Hematopoietic multipotent progenitor cell treated with erythropoietin and hydrocortisone succinate and interleukin-3 and kit ligand, for 8 days (in vitro differentiated cells): ENCODE measurements at regions not wholly inside any gene's neighbourhood (a gene's known extent, or its start where the extent isn't known, plus 50 kb on each side); places are given as distances from the start of the nearest gene placed in this dataset.
A peak's percentile ranks its signal among the peaks of the same experiment; 100 is the strongest.
"Not testable (repeated sequence)": the region's sequence is repeated elsewhere in the genome, so short reads cannot be mapped to it uniquely, and the experiment has no call there.

ENCODE experiments used
- DNase-seq: peaks from one replicate; pipeline ENCODE4 v3.0.0-alpha.2; 2015

DNA sequence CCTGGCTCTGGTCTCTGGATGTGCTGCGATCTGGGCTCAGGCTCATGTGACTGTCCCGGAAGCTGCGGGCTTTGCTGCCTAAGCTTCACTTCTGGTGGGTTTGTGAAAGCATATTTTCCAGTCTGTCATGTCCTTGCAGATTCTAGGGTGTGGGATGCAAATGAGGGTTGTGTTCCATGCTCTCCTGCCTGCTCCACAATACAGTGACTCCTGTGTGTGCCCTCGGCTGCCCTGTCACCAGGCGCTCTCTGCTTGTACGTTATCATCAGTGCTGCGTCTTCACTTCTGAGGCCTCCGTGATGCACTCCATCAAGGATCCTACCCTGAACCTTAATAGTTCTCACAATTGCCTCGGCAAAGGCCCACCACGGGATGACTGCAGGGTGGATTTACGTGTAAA is 84.2 kb downstream of the TTLL2 start:
- DNase-seq: no peak

DNA sequence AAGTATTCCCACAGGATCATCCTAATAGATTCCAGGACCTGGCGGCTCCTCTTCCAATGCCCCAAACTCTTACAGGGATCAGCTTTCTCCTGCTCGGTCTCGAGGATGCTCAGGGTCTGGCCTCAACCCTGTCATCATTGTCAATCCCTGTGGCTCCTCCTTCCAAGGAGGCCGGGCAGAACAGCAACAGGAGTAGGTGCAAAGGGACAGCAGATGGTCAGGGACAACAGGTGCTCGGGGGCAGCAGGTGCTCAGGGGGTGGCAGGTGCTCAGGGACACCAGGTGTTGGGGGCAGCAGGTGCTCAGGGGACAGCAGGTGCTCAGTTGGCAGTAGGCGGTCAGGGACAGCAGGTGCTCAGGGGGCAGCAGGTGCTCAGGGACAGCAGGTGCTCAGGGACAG is 84.8 kb downstream of the TTLL2 start:
- no peak for DNase-seq

DNA sequence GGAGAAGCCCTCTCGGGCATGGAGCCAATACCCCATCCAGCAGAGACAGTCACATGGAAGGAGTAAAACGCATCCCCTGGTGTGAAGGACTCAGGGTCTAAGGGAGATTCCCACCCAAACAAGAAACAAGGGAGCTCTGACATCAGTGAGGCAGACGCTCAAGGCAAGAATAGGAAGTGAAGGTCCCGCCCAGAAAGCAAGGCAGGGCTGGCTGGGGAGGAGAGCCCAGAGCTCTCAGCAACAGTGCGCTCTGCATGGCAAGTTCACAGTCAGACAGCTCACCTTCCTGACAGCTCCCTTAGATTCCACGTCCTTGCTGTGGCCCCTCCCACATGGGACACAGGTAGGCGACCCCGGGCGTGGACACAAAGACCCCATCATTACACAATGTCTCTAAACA is 85.6 kb downstream of the TTLL2 start:
- no peak for DNase-seq

DNA sequence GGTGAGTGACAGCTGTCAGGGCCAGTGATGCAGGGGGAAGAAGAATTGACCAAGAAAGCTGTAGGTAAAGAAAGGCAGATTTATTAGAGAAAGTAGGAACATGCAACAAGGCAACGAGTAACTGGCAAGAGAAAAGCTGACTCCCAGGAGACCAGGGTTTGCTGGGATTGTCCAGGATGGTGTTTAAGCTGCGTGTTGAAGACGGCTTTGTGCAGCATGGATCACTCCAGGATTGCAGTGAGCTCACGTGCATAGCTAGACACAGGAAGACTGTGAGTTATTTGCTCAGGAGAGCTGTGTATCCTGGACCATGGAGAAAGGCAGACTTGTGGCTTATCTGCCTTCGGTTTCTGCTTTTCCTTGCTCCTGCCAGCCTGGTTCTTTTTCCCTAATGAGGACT is 87.6 kb downstream of the TTLL2 start:
- no peak for DNase-seq

DNA sequence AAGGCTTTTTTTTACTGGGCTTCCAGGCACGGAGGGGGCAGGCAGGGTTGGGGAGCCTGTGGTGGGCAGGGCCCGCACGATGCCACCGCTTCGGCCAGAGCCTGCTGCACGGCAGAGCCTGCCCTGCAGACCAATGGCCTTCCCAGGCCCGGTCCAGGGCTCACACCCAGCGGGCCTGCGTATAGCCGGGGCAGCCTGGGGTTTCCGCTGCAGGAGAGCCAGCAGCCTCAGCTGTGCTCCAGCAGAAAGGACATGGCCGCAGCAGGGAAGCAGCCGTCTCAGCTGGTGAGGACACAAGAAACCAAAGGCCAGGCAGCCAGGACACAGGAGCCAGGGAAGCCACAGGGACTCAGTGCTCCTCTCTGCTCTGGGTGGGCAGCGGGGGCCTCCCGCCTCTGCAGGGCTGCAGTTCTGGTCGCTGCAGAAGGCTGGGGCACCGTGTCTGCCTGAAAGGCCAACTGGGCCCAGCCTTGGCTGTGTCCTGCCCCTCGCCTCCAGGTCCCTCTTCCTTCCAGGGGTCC is 90.6 kb downstream of the TTLL2 start:
- DNase-seq: no peak

DNA sequence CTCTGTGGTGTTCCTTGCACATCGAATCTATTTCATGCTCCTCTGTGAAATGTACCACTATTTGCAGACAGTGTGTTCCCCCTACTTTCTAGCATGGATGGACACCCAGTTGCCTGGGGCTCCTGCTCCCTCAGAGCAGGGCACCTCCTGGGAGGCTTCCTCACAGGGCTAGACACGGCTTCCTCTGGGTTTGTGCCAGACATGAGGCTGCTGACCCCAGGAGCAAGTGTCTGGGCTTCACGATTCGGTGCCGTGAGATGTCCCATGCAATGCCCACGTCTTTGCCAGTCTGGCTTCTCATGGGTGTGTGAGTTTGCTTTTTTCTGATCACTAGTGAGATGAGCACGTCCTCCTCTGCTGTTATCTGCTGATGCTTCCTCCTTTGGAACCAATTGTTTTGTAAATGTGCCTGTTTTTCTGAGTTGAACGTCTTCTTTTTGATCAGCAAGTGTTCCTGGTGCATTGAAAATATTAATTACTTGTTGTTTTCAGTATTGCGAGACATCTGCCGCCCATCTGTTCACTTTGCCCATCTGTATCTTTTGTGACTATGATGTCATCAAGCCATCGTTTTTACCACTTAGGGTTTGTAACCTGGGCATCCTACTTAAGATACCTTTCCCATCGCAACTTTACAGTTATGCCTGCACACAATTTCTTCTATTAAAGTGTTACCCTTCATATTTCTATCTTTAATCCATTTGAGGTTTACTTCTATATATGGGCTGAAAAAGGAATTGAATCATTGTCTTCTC is 92.0 kb downstream of the TTLL2 start:
- DNase-seq: no peak

DNA sequence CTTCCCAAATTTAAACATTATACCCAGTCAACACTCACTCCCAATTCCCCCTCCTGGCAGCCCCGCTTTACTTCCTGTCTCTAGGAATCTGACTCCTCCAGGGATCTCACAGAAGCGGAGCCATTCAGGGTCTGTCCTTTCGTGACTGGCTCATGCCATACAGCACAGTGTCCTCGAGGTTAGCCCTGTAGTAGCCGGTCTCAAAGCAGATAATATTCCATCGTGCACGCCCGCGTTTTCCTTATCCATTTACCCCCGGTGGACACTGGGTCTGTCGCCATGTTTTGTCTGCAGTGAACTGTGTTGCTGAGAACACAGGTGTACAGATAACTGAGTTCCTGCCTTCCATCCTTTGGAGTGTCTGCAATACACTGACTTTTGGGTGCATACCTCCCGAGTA is 95.3 kb downstream of the TTLL2 start:
- no peak for DNase-seq

DNA sequence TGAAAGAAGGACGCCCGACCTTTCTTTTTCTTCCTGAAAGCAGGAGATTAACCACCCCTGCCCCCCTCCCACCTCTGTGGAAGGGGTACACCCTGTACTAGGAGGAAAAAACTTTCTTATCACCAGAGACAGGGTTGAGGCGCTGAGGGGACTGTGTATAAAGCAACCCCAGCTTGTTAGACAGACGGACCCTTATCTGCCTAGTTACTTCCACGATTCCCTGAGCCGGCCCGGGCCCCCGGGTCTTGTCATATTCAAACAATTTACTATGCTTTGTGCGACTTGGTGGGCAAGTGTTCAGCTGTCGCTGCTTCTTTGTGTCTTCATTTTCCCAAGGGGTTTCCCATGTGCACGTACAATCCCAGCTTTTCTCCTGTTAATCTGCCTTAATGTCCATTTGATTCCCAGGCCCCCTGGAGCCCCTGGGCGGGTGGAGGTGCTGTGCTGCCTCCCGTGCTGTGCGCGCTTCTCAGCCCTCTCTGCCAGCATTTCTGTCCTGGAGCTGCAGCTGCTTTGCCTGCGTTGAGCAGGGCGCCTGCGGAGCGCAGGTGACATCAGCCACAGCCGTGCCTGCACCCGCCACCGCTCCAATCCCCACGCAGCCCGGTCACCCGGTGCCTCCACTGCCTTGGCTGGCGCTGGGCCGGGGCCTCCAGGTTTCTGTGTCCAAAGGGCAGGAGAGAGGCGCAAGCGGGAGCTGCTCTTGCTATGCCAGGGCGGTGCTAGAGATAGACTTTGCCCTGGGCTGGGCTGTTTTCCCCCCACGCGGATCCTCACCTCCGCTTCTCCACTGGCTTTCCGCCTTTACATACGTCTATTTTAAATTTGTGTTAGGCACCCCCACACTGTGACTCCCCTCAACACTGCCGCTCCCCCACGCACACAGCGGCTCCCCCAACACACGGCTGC is 96.2 kb downstream of the TTLL2 start:
- DNase-seq: peak; percentile 25

DNA sequence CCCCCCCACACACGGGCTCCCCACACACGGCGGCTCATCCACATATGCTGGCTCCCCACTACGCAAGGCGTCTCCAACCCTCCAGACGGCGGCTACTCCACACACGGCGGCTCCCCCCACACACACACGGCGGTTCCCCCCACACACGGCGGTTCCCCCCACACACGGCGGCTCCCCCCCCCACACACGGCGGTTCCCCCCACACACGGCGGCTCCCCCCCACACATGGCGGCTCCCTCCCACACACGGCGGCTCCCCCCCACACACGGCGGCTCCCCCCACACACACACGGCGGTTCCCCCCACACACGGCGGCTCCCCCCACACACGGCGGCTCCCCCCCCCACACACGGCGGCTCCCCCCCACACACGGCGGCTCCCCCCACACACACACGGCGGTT is 97.1 kb downstream of the TTLL2 start:
- not testable (repeated sequence) for DNase-seq

DNA sequence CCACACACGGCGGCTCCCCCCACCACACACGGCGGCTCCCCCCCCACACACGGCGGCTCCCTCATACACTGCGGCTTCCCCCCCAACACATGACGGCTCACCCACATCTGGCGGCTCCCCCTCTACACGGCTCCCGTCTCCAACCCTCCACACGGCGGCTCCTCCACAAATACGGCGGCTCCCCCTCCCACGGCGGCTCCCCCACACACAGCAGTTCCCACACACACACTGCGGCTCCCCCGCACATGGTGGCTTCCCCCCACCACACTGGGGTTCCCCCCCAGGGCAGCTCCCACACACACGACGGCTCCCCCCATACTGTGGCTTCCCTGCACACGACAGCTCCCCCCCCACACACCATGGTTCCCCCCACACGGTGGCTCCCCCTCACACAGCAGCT is 98.0 kb downstream of the TTLL2 start:
- no peak for DNase-seq

DNA sequence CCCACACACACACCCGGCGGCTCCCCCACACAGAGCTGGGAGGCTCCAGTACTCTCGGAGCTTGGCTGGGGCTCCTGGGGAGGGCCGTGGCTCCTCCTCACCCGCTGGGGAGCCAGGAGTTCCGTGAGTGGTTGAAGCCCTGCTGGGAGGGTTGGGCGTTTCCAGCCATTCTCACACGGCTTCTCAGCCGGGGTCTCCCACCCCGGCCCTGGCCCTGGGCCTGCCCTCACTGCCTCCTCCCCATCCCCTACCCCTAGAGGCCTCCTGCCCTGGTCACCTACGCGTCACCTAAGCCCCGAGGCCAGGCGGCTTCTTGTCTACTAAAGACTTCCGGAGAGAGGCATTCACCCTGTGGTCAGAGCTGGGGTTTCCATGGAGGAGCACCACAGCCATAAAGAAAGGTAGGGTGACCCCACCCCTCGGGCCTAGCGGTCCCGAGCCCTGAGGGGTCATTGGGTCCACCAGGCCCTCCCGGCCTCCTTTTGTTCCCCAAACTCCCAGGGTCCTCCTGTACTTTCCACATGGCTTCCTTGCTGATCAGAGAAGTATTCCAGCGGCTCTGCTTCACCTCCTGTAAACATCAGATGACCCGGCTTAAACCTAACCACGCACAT is 99.3 kb downstream of the TTLL2 start:
- no peak for DNase-seq

DNA sequence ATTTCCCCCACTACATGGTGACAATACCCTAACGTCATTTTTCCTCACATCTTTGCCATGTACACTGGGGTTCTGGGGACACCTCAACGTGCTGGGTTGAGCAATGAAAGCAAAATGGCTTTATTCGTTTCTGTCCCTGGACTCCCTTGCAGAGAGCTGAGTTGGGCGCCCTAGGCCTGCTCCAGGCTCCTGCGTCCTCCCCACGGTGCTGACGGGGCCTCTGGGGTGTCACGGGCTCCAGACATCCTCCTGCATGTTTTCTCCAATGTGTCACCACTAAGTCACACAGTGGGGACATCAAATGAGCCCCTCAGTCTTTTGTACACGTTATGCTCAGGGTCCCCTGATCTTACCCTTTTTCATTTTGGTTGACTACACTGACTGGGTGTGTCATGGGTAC is 99.8 kb downstream of the TTLL2 start:
- no peak for DNase-seq

DNA sequence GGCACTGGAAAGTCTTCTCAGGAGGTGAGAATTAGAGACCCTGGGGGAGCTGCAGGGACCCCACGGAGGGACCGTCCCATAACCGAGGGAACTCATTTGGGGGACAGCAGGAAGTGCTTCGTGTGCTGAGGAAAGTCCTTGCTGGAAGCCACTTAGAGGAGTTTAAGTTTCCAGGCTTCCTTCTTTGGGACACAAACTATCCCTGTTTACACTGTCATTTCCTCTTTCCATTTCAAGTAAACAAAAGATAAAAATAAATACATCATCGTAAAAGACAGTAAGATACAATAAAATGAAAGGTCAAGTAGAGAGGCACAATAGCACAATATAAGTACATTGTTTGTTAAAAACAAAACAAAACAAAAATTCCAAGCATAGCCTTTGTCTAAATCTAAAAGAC is 101.2 kb downstream of the TTLL2 start:
- DNase-seq: no peak

DNA sequence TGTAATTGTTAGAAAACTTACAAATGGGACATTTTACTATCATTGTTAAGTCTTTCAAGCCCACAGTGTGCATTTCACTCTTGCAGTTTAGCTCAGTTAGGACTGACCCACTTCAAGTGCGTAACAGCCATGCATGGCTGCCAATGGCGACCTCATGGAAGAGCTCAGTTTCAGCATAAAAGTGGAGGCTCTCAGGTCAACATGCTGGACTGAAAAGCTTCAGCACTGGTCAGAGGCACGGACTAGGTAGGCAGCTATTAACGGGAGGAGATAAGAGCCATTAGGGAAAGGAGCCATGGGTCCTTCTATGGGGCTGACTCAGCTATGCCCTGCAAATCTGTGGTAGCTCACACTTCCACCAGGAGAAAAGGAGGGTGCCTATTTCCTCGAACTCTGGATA is 101.8 kb downstream of the TTLL2 start:
- no peak for DNase-seq

DNA sequence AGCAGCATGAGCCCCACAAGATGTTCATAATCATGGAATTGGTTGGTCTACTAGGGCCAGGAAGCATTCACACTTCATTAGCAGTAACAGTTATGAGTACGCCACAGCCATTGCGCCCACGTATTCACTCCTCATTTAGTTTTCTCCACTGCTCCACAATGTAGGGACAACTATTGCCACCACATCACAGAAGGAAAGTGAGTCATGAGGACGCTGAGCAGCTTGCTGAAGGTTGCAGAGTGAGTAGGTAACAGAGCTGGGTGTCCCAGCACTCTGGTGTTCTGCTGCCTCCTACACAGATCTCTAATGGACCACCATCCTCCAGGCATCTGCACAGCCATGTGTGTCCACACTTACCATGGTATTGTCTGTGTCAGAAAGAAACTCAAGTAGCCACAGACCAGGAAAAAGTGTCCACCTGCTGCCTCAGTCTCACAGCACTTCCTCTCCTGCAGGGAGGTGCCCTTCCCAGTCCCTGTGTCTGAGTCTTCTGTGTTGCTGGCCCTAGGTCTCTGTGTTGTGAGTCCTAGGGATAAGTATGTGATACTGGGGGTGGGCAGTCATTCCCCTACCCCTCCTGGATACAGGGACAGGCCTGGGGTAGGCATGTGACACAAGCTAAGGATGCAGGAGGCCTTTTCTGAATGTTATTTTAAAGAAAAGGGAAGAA is 103.9 kb downstream of the TTLL2 start:
- DNase-seq: no peak

DNA sequence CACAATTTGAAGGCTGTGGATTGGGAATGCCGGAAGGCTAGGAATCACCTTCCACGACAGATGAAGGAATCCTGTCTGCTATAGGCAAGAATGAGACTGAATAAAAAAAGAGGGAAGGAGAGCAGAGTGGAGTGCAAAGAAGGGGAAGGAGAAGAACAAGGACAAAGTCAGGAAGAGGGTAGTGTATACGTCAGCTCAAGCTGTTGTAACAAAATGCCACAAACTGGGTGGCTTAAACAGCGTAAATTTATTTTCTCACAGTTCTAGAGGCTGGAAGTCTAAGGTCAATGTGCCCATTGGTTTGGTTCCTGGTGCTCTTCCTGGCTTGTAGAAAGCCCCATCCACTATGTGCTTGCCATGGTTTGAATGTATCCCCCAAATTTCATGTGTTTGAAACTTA is 104.5 kb downstream of the TTLL2 start:
- no peak for DNase-seq

DNA sequence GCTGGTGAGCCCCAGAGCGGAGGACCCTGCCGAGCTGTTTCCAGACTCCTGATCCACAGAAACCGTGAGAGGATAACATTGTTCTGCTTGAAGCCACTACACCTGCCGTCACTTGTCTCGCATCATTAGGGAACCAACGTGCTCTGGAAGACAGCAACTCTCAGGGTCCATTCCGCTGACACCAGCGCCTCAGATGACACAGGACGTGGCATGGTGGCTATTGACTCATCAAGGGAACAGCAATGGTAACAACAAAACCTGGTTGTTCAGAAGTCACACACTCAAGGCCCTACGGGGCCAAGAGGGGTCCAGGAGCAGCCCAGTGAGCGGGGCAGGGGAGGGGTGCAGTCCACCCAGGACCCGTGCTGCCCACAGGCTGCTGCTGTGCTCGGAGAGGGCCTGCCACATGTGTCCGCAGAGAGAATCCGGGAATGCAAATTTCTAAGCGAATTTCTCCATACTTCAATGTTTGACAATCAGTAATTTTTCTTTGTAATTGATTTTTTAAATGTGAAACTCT is 110.4 kb downstream of the TTLL2 start:
- no peak for DNase-seq

DNA sequence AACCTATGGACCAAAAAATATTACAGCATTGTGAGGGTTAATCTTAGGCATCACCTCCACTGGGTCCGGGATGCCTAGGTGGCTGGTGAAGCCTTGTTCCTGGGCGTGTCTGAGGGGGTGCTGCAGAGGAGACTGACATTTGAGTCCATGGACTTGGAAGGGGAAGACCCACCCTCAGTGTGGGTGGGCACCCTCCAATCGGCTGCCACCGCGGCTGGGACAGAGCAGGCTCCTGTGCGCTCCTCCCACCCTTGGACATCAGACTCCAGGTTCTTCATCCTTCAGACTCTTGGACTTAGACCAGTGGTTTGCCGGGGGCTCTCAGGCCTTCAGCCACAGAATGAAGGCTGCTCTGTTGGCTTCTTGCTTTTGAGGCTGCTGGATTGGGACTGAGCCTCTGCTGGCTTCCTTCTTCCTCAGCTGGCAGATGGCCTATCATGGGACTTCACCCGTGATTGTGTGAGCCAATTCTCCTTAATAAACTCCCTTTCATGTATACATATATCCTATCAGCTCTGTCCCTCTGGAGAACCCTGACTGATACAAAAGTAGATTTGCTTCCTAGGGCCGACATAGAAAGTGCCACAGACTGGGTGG is 113.1 kb downstream of the TTLL2 start:
- no peak for DNase-seq

DNA sequence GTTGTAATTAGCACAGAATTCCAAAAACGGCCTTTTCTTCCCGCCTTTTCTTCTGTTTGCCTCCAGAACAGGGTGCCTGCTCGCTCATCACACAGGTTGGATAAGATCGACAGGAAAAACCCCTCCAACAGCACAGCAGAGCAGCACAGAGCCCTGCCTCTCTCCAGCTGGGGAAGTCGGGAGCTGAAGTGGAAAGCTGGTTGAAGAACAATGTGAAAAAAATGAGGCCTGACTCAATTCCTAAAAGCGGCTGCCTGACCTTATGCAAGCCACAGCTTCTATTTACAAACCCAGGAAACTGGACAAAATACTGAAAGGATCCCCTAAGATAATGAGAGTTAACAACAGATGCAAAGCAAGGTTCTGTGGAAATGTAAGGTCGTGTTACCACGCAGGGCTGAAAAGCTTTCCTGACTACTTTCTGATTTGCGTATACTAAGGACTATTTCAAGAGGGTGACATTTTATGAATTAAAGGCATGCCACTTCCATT is 116.9 kb downstream of the TTLL2 start:
- no peak for DNase-seq

DNA sequence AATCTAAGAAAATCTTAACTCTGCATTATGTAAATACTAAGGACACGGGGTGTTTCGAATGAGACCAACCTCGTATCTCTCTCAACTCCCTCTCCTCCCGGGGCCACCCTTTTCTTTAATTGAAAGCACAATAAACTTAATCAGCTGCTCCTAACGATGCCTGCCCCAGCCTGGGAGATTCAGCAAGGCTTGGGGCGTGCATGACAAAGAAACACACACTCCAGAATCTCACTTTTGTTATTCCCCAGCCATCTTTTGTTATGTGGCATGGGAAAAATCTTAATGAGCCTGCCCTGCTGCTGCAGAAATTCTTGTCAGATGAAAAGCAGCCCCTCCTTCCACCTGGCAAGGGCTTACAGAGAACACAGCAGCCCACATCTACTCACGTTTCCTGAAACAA is 117.4 kb downstream of the TTLL2 start:
- no peak for DNase-seq

DNA sequence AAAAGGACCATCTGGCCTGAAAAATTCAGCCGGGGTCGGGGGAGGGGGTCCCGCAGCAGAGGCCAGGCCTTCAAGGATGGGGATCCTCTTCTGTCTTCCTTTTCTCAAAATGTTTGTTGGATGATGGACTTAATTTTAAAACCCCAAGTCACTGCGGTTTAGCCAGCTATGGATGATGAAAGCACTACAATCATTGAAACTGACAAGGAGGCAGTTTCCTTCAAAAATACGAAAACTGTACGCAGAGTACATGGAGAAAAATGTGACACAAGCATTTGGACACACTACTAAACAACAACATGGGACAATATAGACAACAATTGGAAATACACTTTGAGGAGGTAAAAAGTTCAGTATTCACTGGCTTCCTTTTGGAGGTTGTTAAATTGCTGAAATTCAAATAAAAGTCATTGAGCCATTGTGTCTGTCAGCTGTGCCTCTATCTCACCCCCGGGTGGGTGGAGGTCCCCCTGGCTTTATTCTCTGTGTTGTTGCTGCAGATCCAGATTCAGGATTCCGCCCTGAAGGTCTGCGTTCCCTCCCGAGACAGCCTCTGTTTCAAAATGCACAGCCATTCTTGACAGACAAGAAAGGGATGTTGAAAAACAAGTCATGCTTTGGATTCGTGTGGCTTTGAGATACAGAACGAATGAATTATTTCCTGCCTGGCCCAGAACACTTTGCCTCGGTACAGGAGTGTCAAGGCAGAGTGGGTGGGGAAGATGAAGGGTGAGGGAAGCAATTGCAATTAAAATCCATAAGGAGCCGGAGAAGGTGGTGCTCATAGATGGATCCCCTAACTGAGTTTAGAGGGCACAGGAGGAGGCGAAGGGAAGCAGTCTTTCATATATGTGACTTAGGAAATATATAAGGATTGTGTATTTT is 118.2 kb downstream of the TTLL2 start:
- DNase-seq: no peak
